ENCODE measurements at regions not wholly inside any gene's neighbourhood (a gene's known extent, or its start where the extent isn't known, plus 50 kb on each side); places are given as distances from the start of the nearest gene placed in this dataset.

DNA sequence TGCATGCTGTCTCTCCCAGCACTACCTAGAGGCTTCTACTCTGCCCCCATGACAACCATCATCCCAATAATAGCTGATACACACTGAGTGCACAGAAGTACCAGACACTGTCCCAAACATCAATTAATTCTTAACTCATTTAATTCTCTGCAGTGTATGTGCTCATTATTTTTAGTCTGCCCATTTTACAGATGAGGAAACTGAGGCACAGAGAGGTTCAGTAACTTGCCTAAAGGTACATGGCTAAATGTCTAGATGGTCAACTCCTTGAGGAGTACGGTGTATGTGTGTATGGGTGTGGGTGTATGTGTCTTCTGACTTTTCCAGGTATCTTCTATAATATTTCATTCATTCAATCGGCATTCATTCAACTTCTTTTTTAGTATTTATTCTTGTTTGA lies 407.9 kb downstream of the SOX9 start:
- H3K79me2 ChIP-seq (ENCODE audit: insufficient read depth, low read length) = no peaks in the 10 kb centered on the region
- H3F3A ChIP-seq (ENCODE audit: low read depth) = no peaks in the 10 kb centered on the region
- no peak overlapping the region for H3K9ac ChIP-seq (ENCODE audit: low read depth, low read length, poor library complexity, severe bottlenecking)
- H3K9me3 ChIP-seq (ENCODE audit: insufficient read depth, low read depth, low read length) = no peaks in the 10 kb centered on the region
- no peak overlapping the region for H3K4me2 ChIP-seq (ENCODE audit: low read depth, low read length, poor library complexity, severe bottlenecking)
- no peak overlapping the region for H2AFZ ChIP-seq (ENCODE audit: low read length)
- TF ChIP-seq EZH2phosphoT487 (IDR thresholded peaks at IDR 0.05; ENCODE audit: borderline replicate concordance) = no peak
- TF ChIP-seq, protein P1, sequence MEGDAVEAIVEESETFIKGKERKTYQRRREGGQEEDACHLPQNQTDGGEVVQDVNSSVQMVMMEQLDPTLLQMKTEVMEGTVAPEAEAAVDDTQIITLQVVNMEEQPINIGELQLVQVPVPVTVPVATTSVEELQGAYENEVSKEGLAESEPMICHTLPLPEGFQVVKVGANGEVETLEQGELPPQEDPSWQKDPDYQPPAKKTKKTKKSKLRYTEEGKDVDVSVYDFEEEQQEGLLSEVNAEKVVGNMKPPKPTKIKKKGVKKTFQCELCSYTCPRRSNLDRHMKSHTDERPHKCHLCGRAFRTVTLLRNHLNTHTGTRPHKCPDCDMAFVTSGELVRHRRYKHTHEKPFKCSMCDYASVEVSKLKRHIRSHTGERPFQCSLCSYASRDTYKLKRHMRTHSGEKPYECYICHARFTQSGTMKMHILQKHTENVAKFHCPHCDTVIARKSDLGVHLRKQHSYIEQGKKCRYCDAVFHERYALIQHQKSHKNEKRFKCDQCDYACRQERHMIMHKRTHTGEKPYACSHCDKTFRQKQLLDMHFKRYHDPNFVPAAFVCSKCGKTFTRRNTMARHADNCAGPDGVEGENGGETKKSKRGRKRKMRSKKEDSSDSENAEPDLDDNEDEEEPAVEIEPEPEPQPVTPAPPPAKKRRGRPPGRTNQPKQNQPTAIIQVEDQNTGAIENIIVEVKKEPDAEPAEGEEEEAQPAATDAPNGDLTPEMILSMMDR (conservative IDR thresholded peaks at IDR 0.05; ENCODE audit: low read length) = no peak
- no peaks in the 10 kb centered on the region for H3K36me3 ChIP-seq (ENCODE audit: insufficient read depth, low read length)
- no peaks in the 10 kb centered on the region for H4K20me1 ChIP-seq (ENCODE audit: insufficient read depth, low read length, poor library complexity, severe bottlenecking)
- H3K27me3 ChIP-seq (ENCODE audit: insufficient read depth, low read length, poor library complexity, severe bottlenecking) = no peaks in the 10 kb centered on the region
- no peaks in the 10 kb centered on the region for H3K9me2 ChIP-seq (replicated peaks; ENCODE audit: low read depth, low read length)
- H3K4me1 ChIP-seq (ENCODE audit: insufficient read depth, low read length, poor library complexity, severe bottlenecking) = no peaks in the 10 kb centered on the region
- H3K4me3 ChIP-seq (ENCODE audit: low read length, poor library complexity, severe bottlenecking) = no peak overlapping the region

DNA sequence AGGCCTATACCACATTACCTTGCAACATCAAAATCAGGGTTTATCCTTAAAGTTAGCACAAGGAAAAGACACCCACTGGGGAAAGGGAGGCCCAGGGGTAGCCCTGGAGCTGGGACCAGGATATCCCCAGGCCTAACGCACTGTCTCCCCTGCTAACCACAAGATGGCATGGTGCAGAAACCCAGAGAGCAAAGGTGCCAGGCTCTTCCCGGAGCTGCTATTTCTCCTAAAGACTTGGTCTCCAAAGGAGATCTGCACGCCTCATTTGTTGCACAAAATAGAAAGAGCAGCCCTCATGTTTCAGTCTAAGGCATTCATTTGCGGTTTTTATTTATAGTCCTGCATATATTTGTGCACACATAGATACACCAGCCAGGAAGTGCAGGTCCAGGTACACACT lies 408.6 kb downstream of the SOX9 start:
- H2AFZ ChIP-seq (ENCODE audit: low read length) = no peak overlapping the region
- H3F3A ChIP-seq (ENCODE audit: low read depth) = no peaks in the 10 kb centered on the region
- no peaks in the 10 kb centered on the region for H3K79me2 ChIP-seq (ENCODE audit: insufficient read depth, low read length)
- no peaks in the 10 kb centered on the region for H3K9me2 ChIP-seq (replicated peaks; ENCODE audit: low read depth, low read length)
- no peak overlapping the region for H3K9ac ChIP-seq (ENCODE audit: low read depth, low read length, poor library complexity, severe bottlenecking)
- H4K20me1 ChIP-seq (ENCODE audit: insufficient read depth, low read length, poor library complexity, severe bottlenecking) = no peaks in the 10 kb centered on the region
- no peaks in the 10 kb centered on the region for H3K4me1 ChIP-seq (ENCODE audit: insufficient read depth, low read length, poor library complexity, severe bottlenecking)
- H3K36me3 ChIP-seq (ENCODE audit: insufficient read depth, low read length) = no peaks in the 10 kb centered on the region
- TF ChIP-seq EZH2phosphoT487 (IDR thresholded peaks at IDR 0.05; ENCODE audit: borderline replicate concordance) = no peak
- TF ChIP-seq, protein P1 (conservative IDR thresholded peaks at IDR 0.05; ENCODE audit: low read length) = no peak
- H3K27me3 ChIP-seq (ENCODE audit: insufficient read depth, low read length, poor library complexity, severe bottlenecking) = no peaks in the 10 kb centered on the region
- no peaks in the 10 kb centered on the region for H3K9me3 ChIP-seq (ENCODE audit: insufficient read depth, low read depth, low read length)
- no peak overlapping the region for H3K4me2 ChIP-seq (ENCODE audit: low read depth, low read length, poor library complexity, severe bottlenecking)
- H3K4me3 ChIP-seq (ENCODE audit: low read length, poor library complexity, severe bottlenecking) = no peak overlapping the region

DNA sequence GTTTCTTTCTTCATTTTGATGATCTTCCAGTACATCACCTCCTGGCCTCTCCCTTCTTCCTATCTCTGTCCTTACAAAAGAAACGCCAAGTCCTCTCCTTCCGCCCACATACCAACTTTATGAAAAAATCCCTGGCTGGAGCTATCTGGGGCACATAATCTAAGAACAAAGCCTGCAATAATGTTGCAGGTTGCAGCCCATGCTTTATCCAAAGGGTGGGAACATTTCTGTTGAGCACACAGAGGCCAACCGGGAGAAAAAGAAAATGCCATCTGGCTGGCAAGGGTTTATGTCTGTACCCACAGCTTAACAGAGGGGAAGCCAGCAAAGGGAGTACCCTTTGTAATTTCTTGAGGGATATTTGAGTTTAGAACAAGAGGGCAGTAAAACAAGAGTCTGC lies 409.6 kb downstream of the SOX9 start:
- TF ChIP-seq, protein P1 (conservative IDR thresholded peaks at IDR 0.05; ENCODE audit: low read length) = no peak
- no peak for TF ChIP-seq EZH2phosphoT487 (IDR thresholded peaks at IDR 0.05; ENCODE audit: borderline replicate concordance)
- H2AFZ ChIP-seq (ENCODE audit: low read length) = no peak overlapping the region
- H3K79me2 ChIP-seq (ENCODE audit: insufficient read depth, low read length) = no peaks in the 10 kb centered on the region
- H4K20me1 ChIP-seq (ENCODE audit: insufficient read depth, low read length, poor library complexity, severe bottlenecking) = no peaks in the 10 kb centered on the region
- no peak overlapping the region for H3K9ac ChIP-seq (ENCODE audit: low read depth, low read length, poor library complexity, severe bottlenecking)
- no peaks in the 10 kb centered on the region for H3K9me2 ChIP-seq (replicated peaks; ENCODE audit: low read depth, low read length)
- H3F3A ChIP-seq (ENCODE audit: low read depth) = no peaks in the 10 kb centered on the region
- H3K27me3 ChIP-seq (ENCODE audit: insufficient read depth, low read length, poor library complexity, severe bottlenecking) = no peaks in the 10 kb centered on the region
- no peak overlapping the region for H3K4me2 ChIP-seq (ENCODE audit: low read depth, low read length, poor library complexity, severe bottlenecking)
- no peaks in the 10 kb centered on the region for H3K36me3 ChIP-seq (ENCODE audit: insufficient read depth, low read length)
- no peak overlapping the region for H3K4me3 ChIP-seq (ENCODE audit: low read length, poor library complexity, severe bottlenecking)
- H3K9me3 ChIP-seq (ENCODE audit: insufficient read depth, low read depth, low read length) = no peaks in the 10 kb centered on the region
- no peaks in the 10 kb centered on the region for H3K4me1 ChIP-seq (ENCODE audit: insufficient read depth, low read length, poor library complexity, severe bottlenecking)

Data from Loucy (cell line).